ENCODE measurements at regions not wholly inside any gene's neighbourhood (a gene's known extent, or its start where the extent isn't known, plus 50 kb on each side); places are given as distances from the start of the nearest gene placed in this dataset.

DNA sequence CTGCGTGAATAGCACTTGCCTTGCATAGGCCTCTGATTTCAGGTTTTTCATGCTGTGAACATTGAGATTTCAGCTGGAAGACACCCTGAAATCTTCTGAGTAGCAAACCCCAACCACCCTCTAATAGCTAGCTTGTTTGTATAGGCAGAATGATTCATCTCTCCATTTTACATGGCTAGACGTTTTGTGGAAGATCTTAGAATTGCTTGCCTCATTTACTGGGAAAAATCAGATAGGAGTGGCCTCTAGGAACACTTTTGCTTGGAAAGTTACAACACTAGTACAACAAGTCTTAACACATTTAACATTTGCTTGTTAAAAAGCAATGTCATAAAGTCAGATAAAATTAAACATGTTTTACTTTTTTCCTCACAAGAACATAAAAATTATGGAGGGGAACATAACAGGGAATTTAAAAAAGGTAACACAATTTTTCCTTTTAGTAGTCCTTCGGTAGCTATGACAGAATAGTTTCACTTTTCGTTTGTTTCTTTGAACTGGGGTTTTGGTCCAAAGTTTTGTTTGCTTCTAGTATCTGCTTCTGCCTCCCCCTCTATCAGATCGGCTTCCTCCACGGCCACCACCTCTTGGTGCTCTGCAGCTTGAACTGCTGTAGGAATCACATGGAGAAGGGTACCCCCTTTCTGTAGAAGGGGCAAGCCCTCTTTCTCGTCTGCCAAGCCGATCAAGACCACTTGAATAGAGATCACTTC, 102.2 kb upstream of the PTCHD4 start:
- FAIRE-seq: no peak

DNA sequence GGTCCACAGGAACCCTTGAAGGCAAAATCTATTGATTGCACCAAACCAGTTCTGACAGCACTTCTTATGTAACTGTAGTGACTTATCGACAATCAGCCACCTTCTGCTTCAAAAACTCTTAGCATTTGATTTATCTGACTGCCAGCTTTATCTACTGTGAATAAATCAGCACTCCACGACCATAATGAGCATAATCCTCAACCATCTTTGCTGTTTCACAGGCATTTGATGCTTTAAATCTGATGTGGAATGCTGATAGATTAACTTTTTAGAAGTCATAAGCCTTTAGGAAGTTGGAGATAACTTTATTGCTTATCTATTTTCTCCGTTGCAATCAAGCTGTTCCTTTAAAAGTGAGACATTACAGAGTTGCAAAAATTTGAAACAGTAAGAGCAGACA, 101.5 kb upstream of the PTCHD4 start:
- no peak for FAIRE-seq

DNA sequence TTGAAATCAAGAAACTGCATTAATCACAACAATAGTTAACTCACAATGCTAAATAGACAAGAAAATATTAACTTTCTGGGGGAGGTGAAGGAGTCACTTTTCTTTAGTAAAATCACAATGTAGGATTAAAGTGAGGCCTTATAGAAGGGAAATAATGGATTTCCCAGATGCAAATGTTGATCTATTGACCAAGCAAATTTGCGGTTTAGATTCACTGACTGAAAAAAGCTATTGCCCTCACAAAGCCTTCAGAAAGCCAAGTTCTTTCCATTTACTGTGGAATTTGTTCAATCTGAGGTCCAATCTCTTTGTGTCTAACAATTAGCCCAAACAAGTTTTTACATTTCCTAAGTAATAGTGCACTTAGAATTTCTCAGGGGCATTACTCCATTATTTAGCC, 95.1 kb upstream of the PTCHD4 start:
- FAIRE-seq: no peak

DNA sequence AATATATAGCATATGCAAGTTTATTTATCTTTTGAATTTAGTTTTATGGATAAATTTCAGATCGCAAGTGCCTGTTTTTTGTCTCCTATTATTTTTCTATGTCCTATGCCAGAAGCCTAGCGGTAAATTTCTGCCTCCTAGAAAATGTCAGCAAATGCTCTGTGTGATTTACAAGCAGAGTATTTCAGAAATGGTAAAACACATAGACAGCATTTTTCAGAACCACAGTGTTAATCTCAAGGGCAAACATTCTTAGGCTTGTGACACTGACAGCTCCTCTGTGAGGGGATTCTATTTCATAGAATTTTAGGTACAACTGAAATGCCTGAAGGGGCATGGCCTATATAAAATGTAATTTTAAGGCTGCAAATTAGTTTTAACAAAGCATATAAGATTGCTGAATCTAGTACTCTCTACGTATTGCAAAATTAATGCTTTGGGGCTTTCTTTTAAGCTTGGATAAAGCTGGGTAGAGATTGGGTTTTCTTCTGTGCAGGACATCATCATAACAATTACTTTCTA, 89.9 kb upstream of the PTCHD4 start:
- FAIRE-seq: no peak

DNA sequence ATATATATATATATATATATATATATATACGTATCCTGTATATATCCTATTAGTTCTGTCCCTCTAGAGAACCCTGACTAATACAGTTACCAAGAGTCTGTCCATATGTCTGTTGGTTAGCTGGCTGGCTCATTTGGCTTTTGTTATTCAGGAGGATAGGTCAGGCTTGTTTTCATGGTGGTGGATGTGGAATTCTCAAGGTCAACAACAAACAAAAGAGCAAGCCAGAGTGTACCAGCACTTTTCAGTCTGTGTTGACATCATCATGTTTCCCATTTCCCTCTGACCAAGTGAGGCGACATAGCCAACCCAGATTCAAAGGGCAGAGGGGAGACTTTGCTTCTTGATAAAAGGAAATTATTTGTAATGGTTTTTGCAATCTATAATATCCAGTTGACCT, 88.5 kb upstream of the PTCHD4 start:
- FAIRE-seq: no peak

DNA sequence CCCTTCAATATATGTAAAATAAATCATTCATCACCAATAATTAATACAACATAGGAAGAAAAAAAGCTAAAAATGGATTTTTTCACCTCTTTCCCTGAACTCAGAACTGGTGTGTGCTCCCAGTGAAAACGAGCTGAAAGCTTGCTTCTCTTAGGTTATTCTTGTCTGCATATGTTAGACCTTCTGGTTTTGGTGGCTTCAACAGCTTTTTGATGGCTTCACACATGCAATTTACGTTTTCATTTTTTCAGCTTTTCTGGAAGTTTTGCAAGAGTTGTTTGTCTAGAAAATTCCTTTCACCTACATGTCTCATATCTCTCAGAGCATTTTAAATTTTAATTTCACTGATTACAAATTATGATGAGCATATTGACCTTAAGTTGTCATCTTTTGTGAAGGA, 86.9 kb upstream of the PTCHD4 start:
- no peak for FAIRE-seq

DNA sequence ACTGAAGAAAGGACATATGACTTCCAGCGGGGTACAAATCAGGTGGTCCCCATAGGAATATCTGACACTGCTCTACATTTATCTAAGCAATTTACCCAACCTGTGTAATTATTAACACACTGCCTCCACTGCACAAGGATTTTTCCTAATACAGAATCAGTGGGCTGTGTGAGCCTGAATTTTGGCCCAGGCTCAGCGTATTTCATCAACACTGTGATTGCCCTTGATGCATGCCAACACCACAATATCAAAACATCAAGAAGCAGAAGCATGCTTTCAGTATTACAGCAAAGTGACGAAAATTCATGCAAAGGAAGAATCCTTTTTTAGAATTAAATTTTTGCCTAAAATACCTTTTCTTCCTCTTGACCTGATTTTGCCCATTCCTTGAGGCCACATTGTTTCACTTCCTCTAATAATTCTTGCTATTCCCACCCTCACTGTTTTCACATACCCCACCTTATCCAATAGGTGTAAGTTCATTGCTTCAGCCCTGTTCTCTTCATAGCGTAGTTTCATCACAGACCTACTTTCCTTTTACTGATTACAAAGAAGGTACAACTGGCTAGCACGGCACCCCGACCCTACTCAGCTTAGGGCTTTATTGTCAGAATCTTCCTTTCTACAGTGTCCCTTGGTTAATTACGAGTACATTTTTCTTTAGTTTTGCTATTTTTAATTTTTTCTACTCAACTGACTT, 83.7 kb upstream of the PTCHD4 start:
- no peak for FAIRE-seq

DNA sequence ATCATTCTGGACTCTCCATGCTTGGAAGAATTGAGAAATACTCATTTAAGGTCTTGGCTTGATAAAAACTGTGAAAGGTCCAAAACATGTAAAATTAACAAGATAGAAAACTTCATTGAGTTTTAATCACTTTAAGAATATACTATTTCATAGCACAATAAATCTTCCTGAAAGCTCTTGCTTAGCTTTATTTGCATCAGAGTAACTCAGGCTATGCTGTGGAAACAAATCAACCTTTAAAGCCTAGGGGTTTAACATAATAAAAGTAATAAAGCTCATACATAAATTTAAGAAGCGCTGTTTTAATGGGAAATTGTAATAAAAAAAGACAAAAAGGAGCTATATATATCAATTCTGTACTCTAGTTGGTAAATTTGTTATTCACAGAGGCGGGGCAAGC, 77.2 kb upstream of the PTCHD4 start:
- no peak for FAIRE-seq

DNA sequence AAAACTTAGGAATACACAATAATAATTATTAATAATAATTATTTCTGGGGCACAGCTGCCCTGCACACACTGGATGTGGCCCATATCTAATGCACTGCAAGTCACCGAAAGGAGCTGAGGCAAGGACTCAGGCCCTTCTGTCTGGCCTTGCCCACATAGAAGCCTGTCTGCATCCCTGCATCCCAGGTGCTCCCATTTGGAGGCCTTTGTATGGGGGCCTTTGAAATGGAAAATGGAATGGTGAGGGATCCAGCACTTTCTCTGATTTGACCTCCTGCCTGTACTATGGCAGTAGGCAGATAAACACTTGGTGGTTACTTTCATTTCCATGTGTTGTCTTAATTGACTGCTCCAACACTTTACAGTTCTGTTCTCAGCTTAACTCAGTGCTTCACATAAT, 75.7 kb upstream of the PTCHD4 start:
- FAIRE-seq: no peak

DNA sequence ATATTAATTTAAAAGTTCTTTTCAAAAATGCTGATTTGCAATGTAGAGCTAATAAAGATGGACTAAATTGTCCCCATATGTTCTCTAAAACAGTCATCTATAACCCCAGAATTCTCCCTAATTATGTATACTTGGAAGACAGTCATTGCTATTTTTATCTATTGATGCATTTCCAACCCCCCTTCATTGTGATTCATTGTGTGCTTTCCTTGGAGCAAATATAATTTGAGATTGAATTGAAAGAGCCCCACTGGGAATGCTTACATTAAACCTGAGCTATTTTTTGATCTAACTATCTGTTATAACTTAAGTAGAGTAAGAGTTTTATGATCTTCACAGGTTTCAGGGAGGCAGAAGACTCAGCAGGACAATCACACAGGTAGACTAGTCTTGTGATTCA, 73.7 kb upstream of the PTCHD4 start:
- no peak for FAIRE-seq

DNA sequence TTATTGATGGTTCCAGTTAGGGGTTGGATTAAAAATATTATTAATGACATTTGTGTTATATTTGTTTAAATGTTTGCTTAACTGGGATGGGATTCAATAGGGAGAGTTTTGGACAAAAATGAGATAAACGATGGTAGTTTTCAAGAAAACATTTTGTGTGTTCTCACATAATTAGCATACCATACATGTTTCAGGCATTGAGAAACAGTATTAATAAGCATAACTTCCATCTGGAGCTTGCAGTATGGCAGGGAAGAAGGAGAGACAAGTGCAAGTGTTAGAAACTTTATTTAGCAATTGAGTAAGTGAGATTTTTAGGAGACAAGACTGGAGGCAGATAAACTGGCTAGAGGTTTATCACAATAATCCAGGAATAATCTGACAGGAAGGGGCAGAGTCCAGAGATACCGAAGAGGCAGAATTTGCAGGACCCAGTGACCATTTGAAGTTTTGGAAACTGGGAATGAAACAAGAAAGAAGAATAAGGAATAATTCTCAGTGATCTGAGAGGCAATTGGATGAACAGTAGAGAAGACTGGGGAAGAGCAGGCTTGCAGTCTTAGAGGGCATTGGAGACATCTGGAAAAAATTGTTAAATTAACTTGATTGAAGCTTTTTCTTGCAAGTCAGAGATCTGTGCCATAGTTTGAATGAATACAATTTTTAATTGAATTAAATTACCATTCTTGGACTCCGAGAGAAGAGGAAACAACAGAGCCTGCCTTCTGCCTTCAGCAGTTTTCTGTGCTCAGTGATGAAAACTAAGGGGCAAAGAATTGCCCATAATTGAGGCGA, 73.0 kb upstream of the PTCHD4 start:
- no peak for FAIRE-seq

DNA sequence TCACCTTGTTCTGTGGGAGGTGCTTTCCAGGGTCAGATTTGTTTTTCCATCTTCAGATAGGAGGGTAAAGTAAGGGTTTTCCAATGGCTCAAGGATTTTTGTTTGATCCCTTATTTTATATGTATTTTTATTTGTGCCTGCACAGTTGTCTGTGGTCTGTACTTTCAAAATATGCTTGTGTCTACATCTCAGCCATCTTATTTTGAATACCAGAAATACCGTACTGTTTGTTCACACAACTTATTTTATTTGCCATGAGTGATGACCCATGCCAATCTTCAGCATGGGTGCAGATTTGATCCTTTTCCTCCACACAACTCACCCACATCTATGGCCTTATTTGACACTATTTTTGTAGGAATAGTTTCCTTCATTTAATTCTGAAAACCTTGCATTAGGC, 72.2 kb upstream of the PTCHD4 start:
- no peak for FAIRE-seq

DNA sequence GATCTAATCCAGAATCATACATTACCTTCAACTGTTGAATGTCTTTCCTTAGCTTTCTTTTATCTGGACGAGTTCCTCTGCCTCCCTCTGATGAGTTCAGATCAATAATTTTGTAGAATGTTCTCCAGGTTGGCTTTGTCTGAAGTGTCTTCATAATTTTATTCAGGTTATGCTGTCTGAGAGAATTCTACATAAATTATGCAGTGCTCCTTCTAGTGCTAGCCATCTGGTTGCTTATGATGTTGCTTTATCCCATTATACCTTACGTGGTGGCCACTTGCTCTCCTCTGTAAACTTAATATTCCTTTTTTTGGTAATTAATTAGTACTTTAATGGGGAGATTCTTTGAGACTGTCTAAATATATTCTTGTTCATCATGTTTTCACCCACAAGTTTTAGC, 67.7 kb upstream of the PTCHD4 start:
- no peak for FAIRE-seq

DNA sequence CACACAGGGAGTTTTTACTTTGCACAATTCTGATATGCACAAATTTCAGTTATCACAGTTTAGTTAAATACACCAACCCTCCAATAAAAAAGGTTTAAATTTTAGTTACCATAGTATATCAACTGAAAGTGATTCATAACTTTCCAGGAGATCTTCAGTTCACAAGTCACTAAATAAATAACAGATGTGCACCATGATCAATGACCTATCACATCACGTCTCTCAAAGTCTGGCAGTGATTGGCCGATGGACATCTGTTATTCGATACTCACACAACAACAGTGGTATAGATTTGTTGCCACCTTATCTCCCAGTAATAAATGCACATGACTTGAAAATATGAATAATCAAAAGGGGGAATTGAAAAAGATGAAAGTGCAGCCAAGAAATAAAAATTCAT, 66.8 kb upstream of the PTCHD4 start:
- no peak for FAIRE-seq

DNA sequence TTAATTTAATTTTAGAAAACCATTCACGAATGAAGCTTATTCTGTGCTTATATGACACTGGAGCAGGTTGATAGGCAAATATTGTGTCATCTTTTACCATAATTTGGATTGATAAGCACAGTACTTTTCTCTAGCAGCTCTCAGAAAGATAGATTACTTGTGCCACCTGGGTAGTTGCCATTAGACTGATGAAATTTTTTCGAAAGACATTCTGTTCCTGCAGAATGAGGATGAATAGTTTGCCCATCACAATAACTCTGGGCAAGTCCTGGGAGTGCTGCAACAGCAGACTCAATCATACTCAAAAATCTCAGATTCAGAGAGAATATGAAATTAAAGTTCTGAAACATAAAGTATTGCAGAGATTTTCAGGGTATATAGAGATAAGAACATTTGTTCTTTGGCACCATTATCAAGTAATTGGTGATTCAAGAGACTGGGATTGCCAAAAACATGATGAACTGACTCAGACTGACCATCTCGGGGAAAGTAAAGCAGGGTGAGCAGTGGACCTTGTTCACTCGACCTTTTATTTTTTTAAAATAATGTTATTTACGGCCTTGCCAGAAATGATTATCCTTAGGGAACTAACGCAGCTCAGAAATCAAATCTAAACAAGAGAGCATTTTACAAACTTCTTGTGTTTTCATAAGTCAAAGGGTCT, 65.8 kb upstream of the PTCHD4 start:
- no peak for FAIRE-seq

DNA sequence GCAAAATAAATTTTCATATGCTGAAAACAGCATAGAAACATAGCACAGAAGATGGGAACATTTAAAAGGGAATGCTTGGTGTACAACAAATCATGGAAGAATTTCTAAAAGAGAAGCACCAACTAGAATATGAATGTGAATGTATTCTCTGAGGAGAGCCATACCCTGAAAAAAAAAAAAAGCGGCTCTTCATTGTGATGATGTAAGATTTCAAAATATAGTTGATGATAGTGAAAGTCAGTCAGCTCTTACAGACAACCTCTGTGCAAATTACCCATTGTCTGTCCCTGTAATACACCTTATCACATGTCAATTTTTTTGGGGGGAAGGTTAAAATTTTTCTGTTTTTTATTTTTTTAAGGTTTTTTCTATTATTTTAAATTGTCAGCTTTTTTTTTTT, 58.6 kb upstream of the PTCHD4 start:
- FAIRE-seq: no peak

Data from colon (tissue), 2 donors.